COLO829 (cell line): ENCODE measurements at regions not wholly inside any gene's neighbourhood (a gene's known extent, or its start where the extent isn't known, plus 50 kb on each side); places are given as distances from the start of the nearest gene placed in this dataset.

Source experiments
- DNase-seq: peaks from one replicate; pipeline ENCODE4 v3.0.0; 2012; ENCODE audit warnings: low spot score

GRCh38 chr13:39100996-39101738 lies 62.9 kb downstream of the NHLRC3 start:
- DNase-seq, result no peak

DNA sequence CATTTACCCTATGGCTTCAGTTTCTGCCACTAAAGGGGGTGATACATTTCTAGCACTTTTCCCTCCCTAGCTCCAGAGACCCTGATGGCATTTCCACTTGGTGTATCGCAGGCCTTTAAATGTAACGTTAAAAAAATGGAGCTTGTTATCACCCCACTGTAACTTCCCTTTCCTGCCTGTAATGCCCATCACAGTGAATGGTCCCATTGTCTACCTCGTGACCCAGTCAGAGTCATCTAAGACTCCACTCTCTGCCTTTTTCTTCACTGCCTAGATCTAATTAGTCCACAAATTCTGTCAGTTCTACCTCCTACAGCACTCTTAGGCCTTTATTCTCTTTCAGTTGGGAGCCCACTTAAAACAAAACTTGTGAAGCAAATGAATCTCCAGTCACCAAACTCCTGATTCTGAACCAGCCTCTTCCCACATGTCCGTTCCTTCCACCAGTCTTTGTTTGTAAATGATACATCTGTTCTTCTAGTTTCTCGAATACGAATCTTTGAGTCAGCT lies 64.8 kb downstream of the NHLRC3 start:
- peak; percentile 88 for DNase-seq

DNA sequence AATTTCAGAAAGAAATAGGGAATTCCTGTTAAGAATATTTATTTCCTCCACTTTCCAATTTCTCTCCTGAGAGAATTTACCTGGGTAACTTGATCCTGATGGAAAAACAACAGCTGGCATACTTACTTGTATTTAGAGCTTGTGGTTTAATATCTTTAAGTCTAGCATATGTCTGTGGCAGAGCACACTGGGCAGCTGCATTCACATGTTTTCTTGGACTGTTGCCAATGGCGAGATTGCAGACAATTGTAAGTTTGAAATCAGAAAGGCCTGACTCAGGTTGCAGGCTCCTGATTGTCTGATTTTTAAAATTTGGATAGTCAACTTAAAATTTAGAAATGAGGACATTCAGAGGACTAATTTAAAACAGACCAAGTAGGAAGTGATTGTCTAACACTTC lies 66.9 kb downstream of the NHLRC3 start:
- DNase-seq, result no peak

- DNase-seq, result no peak
Measured at GRCh38 chr13:39106216-39107005, 68.2 kb downstream of the NHLRC3 start.

- DNase-seq, result no peak
Measured at GRCh38 chr13:39107561-39107960, 69.3 kb downstream of the NHLRC3 start.

DNA sequence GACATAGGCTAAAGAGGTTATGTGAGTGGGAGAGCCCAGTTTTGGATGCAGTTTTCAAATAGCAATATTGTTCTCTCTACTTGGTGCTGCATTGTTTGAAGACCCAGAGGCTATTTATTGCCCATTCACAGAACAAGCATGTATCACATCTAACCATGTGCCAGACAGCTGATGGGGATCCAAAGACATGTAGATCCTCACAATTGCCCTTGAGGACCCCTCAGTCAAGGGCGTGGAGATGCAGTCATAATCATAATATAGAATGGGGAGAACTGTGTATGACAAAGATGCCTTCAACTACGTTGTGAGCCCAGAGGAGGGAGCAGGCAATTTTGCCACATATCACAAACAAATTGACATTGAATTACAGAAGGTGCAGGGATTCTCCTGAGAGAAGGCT lies 70.5 kb downstream of the NHLRC3 start:
- DNase-seq, result no peak

DNA sequence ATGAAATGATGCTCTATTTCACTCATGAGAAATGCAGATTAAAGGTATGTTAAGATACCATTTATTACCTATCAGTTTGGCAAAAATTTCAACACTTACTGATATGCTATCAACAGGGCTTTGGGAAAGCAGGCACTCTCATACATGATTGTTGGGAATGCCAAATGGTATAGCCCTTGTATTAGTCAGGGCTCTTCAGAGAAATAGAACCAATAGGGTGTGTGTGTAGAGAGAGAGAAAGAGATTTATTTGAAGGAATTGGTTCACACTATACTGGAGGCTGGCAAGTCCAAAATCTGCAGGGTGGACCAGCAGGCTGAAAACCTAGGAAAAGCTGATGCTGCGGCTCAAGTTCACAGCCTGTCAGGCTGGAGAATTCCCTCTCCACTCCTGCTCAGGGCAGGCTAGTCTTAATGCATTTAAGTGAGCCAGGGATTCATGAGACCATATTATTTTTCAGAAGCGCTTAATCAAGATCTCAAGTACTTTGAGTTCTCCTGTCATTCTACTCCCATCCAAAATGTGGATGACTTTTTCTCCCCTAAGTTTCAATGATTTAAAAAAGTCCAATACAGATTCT lies 72.4 kb downstream of the NHLRC3 start:
- no peak for DNase-seq

- no peak for DNase-seq
Measured at GRCh38 chr13:39111145-39111544, 72.9 kb downstream of the NHLRC3 start.

- DNase-seq, result no peak
Measured at GRCh38 chr13:39119422-39119821, 81.2 kb downstream of the NHLRC3 start.

- no peak for DNase-seq
Measured at GRCh38 chr13:39123578-39123977, 85.3 kb downstream of the NHLRC3 start.

DNA sequence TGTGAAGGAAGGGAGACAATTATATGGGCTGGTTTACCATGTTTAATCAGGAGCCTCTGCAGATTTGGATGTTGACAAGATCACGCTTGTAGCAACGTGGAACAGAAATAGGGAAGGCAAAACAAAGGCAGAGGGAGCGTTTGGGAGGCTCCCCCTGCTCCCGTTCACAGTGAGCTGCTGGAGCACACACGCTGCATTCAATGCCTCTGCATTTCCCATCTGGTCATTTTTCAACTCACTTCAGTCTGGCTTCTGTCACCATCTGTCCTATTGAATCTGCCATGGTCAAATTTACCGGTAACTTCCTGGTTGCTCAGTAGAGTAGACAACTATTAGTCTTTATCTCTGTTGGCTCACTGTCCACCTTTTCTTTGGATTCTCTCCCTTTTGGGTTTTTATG lies 91.0 kb downstream of the NHLRC3 start:
- DNase-seq, result no peak

GRCh38 chr13:39130301-39130700 lies 92.0 kb downstream of the NHLRC3 start:
- DNase-seq, result no peak

DNA sequence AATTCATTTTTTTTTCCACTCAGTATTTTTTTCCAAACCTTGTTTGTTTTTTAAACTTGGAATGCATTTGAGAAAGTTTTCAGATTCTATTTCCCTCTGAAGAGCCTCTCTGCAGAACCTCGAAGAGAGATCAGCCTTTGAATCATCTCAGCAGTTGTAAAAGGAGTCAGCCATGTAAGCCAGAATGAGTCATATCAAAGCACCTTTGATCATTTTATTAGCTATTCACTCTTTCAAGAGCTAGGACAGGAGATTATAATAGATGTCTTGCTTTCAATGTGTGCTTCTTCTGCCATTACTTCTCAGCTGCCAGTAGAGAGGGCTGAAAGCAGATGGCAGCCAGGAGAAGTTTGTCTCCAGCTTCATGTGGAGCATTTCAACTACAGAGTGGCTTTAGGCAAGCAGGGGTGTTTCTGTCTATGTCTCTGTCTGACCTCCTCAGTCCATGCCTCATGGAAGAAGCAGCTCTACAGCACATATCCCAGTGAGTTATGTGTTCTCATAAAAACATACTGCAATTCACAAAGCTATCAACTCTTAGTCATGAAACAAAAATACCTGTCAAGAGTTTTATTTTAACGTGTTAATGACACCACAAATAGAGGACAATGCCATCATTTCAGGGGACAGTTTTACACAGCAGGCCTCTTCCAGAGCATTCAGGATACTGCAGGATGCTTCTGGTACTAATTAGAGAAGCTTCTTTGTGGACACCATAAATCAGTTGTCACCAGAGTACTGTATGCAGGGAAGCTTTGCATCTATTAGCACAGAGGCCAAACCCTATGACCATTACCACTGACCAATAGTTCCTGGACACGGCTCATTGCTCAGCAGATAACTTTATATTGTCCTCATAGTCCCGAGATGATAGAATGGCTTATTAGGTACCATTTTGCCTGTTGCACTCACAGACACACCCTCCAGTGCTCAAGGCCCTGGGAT lies 94.3 kb downstream of the NHLRC3 start:
- peak; percentile 62 for DNase-seq

- no peak for DNase-seq
Measured at GRCh38 chr13:39133781-39134180, 95.5 kb downstream of the NHLRC3 start.

DNA sequence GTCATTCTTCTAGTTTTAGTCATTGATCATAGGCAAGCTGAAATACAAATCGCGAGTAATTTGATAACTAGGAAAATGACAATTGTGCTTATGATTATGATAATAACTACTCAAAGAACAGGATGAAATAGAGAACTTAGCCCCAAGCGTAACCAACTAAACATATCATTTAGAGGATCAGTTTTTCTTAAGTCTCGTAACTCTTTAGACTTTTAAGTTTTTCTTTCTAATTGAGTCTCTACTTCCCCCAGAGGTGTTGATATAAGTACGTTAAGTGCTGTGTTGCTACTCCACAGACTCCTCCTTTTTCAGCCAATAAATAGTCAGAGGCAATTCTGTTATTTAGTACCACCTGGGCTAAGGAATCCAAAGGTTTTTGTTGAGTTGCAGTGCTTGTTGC lies 96.3 kb downstream of the NHLRC3 start:
- no peak for DNase-seq

DNA sequence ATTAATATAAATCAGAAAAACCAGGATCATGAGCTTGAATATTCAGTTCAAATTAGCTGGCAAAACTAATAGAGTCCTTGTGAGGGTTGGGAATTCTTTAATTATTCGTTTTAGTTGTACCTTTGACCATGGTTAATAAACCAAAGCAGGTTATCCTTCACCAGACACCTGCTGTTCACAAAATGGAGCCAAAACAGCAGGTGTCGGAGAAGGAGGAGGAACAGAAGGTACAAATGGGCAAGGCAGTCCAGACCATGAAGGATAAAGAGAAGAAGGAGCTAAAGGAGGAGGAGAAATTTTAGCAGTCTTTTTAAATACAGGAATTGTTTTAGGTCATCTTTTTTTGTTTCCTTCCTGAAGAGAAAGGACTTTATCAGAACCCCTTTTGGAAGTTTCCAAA lies 106.1 kb downstream of the NHLRC3 start:
- DNase-seq, result no peak

DNA sequence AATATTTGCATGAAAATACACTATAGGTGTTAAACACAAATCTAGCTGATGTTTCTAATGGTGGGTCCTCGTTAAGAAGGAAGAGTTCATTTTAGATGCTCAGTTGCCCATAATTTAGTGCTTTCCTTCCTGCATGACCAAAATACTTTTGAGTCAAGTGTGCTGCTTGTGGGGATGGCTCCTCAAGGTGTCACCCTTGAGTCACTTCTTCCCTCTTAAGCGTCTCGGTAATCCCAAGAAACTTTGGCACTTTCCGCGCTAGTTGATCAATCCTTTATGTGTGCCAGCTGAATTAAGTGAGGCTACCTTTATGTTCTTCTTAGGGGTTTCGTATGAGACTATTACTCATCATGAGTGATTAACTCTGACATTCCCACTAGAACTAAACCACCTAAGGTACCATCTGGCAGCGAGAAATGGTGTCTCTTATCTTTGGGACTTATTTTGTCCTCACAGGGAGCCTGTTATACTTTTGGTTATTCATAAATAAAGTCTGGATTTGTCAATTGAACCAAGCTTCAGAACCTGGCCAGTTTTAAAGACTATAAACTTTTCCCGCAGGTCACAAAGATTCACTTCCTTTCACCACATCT lies 106.8 kb downstream of the NHLRC3 start:
- peak; percentile 73 for DNase-seq

DNA sequence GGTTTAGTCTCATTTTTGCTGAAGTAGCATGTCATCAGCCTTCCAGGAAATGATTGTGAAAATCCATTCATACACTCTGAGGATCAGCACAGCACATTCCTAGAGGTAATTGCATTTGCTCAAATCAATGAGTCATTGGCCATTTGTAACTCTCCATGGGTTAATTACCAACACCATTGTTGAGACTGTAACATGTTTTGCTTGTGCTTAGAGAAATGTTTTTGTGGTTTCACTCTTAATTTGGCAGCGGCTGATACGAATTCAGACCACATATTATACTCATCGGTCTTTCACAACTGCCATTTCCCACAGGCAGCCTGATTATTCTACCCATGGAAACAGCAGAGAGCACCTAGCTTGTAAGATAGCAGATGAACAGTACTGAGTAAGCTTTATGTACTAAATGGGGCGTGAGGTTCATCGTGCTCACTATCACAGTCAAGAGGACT lies 110.3 kb downstream of the NHLRC3 start:
- DNase-seq, result peak; percentile 31

DNA sequence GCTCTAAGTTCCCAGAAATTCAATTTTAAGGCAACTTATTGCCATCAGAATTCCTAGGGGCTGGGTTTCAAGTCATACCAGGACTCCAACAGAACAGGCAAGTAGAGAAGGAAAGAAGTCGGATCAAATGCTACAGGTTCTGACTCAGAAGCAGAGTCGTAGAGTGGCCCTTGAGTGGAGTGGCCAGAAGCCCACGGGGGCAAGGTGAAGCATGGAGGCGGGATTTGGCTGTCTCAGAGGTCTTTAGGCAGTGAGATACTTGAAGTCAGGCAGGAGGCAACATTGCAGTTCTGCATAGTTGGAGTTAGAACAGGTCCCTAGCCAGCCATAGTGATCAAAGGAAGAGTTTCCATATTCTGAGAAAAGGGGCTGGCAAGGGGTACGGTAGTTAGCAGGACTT lies 111.6 kb downstream of the NHLRC3 start:
- DNase-seq, result no peak

DNA sequence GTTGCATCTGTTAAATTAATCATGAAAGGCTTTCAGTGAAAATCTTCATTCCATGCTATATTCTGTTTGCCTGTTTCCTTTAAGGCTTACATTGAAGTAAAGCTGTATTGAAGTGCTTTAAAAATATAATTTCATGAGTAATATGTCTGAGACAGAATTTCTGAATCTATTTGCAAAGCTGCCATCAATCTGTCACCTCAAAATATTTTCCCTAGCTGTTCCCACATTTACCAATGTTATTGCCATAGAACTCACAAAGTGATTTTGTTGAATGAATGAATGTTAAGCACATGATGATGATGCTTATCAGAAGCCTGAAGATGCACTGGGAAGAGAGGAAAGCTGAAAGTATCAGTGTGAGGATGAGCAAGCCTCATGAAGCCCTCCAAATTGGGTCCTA lies 115.8 kb downstream of the NHLRC3 start:
- no peak for DNase-seq

GRCh38 chr13:39159393-39159792 lies 121.1 kb downstream of the NHLRC3 start:
- peak; percentile 32 for DNase-seq
